ENCODE measurements at regions not wholly inside any gene's neighbourhood (a gene's known extent, or its start where the extent isn't known, plus 50 kb on each side); places are given as distances from the start of the nearest gene placed in this dataset.

DNA sequence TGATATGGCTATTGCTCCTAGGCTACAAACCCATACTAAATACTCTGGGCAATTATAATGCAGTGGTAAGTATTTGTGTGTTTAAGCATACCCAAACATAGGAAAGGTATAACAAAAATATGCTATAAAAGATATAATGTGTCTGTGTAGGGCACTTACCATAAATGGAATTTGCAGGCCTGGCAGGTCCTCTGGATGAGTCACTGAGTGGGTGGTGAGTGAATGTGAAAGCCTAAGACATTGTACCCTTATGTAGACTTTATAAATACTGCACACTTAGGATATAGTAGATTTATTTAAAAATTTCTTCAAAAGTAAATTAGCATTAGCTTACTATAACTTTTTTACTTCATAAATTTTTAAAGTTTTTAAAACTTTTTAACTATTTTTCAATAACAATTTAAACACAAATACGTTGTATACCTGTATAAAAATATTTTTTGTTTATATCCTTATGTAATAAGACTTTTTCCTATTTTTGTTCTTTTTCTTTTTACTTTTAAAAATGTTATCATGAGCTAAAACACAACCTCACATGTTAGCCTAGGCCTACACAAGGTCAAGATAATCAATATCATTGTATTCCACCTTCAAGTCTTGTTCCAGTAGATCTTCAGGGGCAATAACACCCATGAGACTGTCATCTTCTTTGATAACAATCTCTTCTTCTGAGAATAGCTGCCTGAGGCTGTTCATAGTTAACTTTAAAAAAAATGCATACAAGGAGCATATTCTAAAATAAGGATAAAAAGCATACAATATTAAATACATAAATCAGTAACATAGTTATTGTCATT lies 306.3 kb upstream of the RGS18 start:
- no peaks in the 10 kb centered on the region for H3K9me2 ChIP-seq (replicated peaks; ENCODE audit: control insufficient read depth, low read length)
- no peaks in the 10 kb centered on the region for H3F3A ChIP-seq (ENCODE audit: control insufficient read depth, insufficient read depth)
- no peaks in the 10 kb centered on the region for H4K20me1 ChIP-seq (ENCODE audit: control insufficient read depth, insufficient read depth, low read depth, low read length)
- H3K79me2 ChIP-seq (ENCODE audit: control insufficient read depth, low read length), result no peaks in the 10 kb centered on the region
- no peak overlapping the region for H3K4me2 ChIP-seq (ENCODE audit: low read length)
- no peak overlapping the region for H3K4me3 ChIP-seq (ENCODE audit: low read length)
- no peaks in the 10 kb centered on the region for H3K27me3 ChIP-seq (ENCODE audit: control insufficient read depth, low read length)
- H3K9me3 ChIP-seq (ENCODE audit: control insufficient read depth, insufficient read depth, low read length), result no peaks in the 10 kb centered on the region
- TF ChIP-seq EZH2phosphoT487 (IDR thresholded peaks at IDR 0.05; ENCODE audit: borderline replicate concordance, low read length), result no peak
- no peak for TF ChIP-seq CTCF (IDR thresholded peaks at IDR 0.05; ENCODE audit: low read depth, low read length, poor library complexity, severe bottlenecking)
- no peaks in the 10 kb centered on the region for H3K36me3 ChIP-seq (ENCODE audit: control insufficient read depth, low read length)
- no peaks in the 10 kb centered on the region for H3K4me1 ChIP-seq (ENCODE audit: control insufficient read depth, low read length)
- H3K27ac ChIP-seq (ENCODE audit: low read depth, low read length), result no peak overlapping the region

DNA sequence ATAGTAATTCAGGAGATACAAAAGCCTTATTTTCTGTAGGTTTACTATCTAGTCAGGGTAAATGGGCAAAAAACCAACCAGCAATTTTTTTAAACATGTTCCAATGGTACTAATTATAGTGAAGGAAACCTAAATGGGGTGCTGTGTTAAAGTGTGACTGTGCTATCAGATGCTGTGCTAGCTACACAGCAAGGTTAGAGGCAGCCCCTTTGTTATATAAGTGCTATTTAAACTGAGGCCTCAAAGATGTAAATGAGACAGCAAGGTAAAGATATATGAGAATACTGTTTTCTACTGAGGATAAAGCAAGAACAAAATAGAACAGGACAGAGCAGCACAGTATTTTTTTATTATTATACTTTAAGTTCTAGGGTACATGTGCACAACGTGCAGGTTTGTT lies 305.4 kb upstream of the RGS18 start:
- Histone ChIP-seq H3K27ac (ENCODE audit: low read depth, low read length) (no peak overlapping the region), H3F3A (ENCODE audit: control insufficient read depth, insufficient read depth) (no peaks in the 10 kb centered on the region), H3K9me2 (replicated peaks; ENCODE audit: control insufficient read depth, low read length) (no peaks in the 10 kb centered on the region), H4K20me1 (ENCODE audit: control insufficient read depth, insufficient read depth, low read depth, low read length) (no peaks in the 10 kb centered on the region), H3K4me3 (ENCODE audit: low read length) (no peak overlapping the region), H3K36me3 (ENCODE audit: control insufficient read depth, low read length) (no peaks in the 10 kb centered on the region), H3K4me2 (ENCODE audit: low read length) (no peak overlapping the region), H3K27me3 (ENCODE audit: control insufficient read depth, low read length) (no peaks in the 10 kb centered on the region), H3K79me2 (ENCODE audit: control insufficient read depth, low read length) (no peaks in the 10 kb centered on the region), H3K4me1 (ENCODE audit: control insufficient read depth, low read length) (no peaks in the 10 kb centered on the region), H3K9me3 (ENCODE audit: control insufficient read depth, insufficient read depth, low read length) (no peaks in the 10 kb centered on the region)
- TF ChIP-seq EZH2phosphoT487 (IDR thresholded peaks at IDR 0.05; ENCODE audit: borderline replicate concordance, low read length) (no peak), CTCF (IDR thresholded peaks at IDR 0.05; ENCODE audit: low read depth, low read length, poor library complexity, severe bottlenecking) (no peak)

GRCh38 chr1:191857600-191857999 lies 300.7 kb upstream of the RGS18 start:
- Histone ChIP-seq H3K27me3 (ENCODE audit: control insufficient read depth, low read length) (no peaks in the 10 kb centered on the region), H3F3A (ENCODE audit: control insufficient read depth, insufficient read depth) (no peaks in the 10 kb centered on the region), H3K4me2 (ENCODE audit: low read length) (no peak overlapping the region), H3K4me1 (ENCODE audit: control insufficient read depth, low read length) (no peaks in the 10 kb centered on the region), H4K20me1 (ENCODE audit: control insufficient read depth, insufficient read depth, low read depth, low read length) (no peaks in the 10 kb centered on the region), H3K9me3 (ENCODE audit: control insufficient read depth, insufficient read depth, low read length) (no peaks in the 10 kb centered on the region), H3K27ac (ENCODE audit: low read depth, low read length) (no peak overlapping the region), H3K79me2 (ENCODE audit: control insufficient read depth, low read length) (no peaks in the 10 kb centered on the region), H3K9me2 (replicated peaks; ENCODE audit: control insufficient read depth, low read length) (no peaks in the 10 kb centered on the region), H3K4me3 (ENCODE audit: low read length) (no peak overlapping the region), H3K36me3 (ENCODE audit: control insufficient read depth, low read length) (no peaks in the 10 kb centered on the region)
- TF ChIP-seq EZH2phosphoT487 (IDR thresholded peaks at IDR 0.05; ENCODE audit: borderline replicate concordance, low read length) (no peak), CTCF (IDR thresholded peaks at IDR 0.05; ENCODE audit: low read depth, low read length, poor library complexity, severe bottlenecking) (no peak)
